Neural cell (in vitro differentiated cells): ENCODE measurements at regions not wholly inside any gene's neighbourhood (a gene's known extent, or its start where the extent isn't known, plus 50 kb on each side); places are given as distances from the start of the nearest gene placed in this dataset.

Experiments
- CTCF ChIP-seq: fragments of 450-650 bp; IDR thresholded peaks from 2 replicates; pipeline ENCODE4 v1.5.1; 2014; ENCODE audit warnings: antibody characterized with exemption, mild to moderate bottlenecking, moderate library complexity; ENCODE audit not compliant: poor library complexity, severe bottlenecking
- MXI1 ChIP-seq: fragments of 450-650 bp; conservative IDR thresholded peaks from 2 replicates; pipeline ENCODE4 v1.6.1; 2014; ENCODE audit warnings: antibody characterized with exemption, mild to moderate bottlenecking; ENCODE audit not compliant: poor library complexity, severe bottlenecking
- POLR2AphosphoS5 ChIP-seq: IDR thresholded peaks from 2 replicates; pipeline ENCODE4 v1.6.1; 2012
- REST ChIP-seq: IDR thresholded peaks from 2 replicates; pipeline ENCODE4 v1.6.1; 2012; ENCODE audit warnings: borderline replicate concordance
- TAF1 ChIP-seq: IDR thresholded peaks from 2 replicates; pipeline ENCODE4 v1.6.1; 2012; ENCODE audit warnings: low read depth

- no peak for TF ChIP-seq CTCF
- TF ChIP-seq REST, result no peak
- no peak for TF ChIP-seq POLR2AphosphoS5
- TF ChIP-seq TAF1, result no peak
- TF ChIP-seq MXI1, result no peak
Measured at GRCh38 chr11:122183933-122184332, 67.9 kb upstream of the BLID start.
